ENCODE measurements at regions not wholly inside any gene's neighbourhood (a gene's known extent, or its start where the extent isn't known, plus 50 kb on each side); places are given as distances from the start of the nearest gene placed in this dataset.

GRCh38 chr6:71043902-71044301, 87.0 kb upstream of the B3GAT2 start:
- no peak for DNase-seq (ENCODE audit: low read depth)
- H3K36me3 ChIP-seq (ENCODE audit: control insufficient read depth, insufficient read depth, low read length), result no peaks in the 10 kb centered on the region
- no peaks in the 10 kb centered on the region for H3K27me3 ChIP-seq (ENCODE audit: control insufficient read depth, insufficient read depth, low read length)
- no peak overlapping the region for H3K4me3 ChIP-seq (ENCODE audit: low read depth, low read length)
- TF ChIP-seq, protein P1, sequence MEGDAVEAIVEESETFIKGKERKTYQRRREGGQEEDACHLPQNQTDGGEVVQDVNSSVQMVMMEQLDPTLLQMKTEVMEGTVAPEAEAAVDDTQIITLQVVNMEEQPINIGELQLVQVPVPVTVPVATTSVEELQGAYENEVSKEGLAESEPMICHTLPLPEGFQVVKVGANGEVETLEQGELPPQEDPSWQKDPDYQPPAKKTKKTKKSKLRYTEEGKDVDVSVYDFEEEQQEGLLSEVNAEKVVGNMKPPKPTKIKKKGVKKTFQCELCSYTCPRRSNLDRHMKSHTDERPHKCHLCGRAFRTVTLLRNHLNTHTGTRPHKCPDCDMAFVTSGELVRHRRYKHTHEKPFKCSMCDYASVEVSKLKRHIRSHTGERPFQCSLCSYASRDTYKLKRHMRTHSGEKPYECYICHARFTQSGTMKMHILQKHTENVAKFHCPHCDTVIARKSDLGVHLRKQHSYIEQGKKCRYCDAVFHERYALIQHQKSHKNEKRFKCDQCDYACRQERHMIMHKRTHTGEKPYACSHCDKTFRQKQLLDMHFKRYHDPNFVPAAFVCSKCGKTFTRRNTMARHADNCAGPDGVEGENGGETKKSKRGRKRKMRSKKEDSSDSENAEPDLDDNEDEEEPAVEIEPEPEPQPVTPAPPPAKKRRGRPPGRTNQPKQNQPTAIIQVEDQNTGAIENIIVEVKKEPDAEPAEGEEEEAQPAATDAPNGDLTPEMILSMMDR (IDR thresholded peaks at IDR 0.05; ENCODE audit: insufficient read depth, low read depth, low read length), result no peak
- POLR2A ChIA-PET, result no interaction called here
- CTCF ChIA-PET, result interaction anchor here (0.8 to 1.6 kb wide), 6 partner anchors 9 to 88 kb away, joined by 3 to 4 read pairs (median 3); no protein-coding TSS in a partner anchor

DNA sequence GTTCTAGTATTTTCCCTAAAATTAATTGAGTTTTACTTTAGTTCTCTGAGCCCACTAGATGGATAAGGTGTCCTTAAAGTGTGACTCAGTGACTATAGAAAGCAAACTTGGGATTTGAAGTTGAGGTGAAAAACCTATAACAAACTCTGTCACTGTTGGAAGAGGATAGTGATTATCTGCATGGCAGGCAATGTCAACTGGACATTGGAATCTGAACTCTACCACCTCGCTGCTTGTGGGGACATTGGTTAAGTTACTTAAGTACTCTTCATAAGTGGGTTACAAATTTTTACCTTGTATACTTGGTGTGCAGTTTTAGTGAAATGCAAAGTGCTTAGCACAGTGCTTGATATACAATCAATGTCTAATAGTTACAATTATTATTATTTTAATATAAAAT, 87.9 kb upstream of the B3GAT2 start:
- ChIA-PET CTCF (interaction anchor here (1.6 kb wide), 1 partner anchor 17 kb away, joined by 3 read pairs; no protein-coding TSS in a partner anchor), POLR2A (no interaction called here)
- TF ChIP-seq, protein P1 (IDR thresholded peaks at IDR 0.05; ENCODE audit: insufficient read depth, low read depth, low read length), result no peak
- H3K4me3 ChIP-seq (ENCODE audit: low read depth, low read length), result no peak overlapping the region
- H3K36me3 ChIP-seq (ENCODE audit: control insufficient read depth, insufficient read depth, low read length), result no peaks in the 10 kb centered on the region
- H3K27me3 ChIP-seq (ENCODE audit: control insufficient read depth, insufficient read depth, low read length), result no peaks in the 10 kb centered on the region
- DNase-seq (ENCODE audit: low read depth), result no peak

GRCh38 chr6:71045296-71045695, 88.4 kb upstream of the B3GAT2 start:
- Histone ChIP-seq H3K36me3 (ENCODE audit: control insufficient read depth, insufficient read depth, low read length) (no peaks in the 10 kb centered on the region), H3K27me3 (ENCODE audit: control insufficient read depth, insufficient read depth, low read length) (no peaks in the 10 kb centered on the region), H3K4me3 (ENCODE audit: low read depth, low read length) (no peak overlapping the region)
- ChIA-PET POLR2A (no interaction called here), CTCF (no interaction called here)
- TF ChIP-seq, protein P1 (IDR thresholded peaks at IDR 0.05; ENCODE audit: insufficient read depth, low read depth, low read length), result no peak
- DNase-seq (ENCODE audit: low read depth), result no peak

DNA sequence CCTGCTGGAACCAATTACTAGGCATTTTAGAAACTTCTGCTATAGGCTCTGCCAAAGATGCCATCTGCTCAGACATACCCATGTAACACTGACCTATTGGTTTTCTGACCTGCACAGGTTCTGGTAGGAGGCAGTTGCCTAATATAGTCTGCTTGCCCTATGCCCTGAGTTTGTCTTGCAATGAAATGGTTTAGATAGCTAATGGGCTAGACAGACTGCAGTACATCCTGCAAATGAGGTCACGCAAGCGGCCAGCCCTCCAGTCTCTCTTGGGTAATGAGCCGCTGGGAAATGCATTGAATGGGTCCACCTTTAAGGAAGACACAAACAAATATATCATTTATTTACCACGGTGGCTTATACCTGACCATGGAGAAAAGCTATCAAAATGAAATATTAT, 90.6 kb upstream of the B3GAT2 start:
- POLR2A ChIA-PET, result no interaction called here

DNA sequence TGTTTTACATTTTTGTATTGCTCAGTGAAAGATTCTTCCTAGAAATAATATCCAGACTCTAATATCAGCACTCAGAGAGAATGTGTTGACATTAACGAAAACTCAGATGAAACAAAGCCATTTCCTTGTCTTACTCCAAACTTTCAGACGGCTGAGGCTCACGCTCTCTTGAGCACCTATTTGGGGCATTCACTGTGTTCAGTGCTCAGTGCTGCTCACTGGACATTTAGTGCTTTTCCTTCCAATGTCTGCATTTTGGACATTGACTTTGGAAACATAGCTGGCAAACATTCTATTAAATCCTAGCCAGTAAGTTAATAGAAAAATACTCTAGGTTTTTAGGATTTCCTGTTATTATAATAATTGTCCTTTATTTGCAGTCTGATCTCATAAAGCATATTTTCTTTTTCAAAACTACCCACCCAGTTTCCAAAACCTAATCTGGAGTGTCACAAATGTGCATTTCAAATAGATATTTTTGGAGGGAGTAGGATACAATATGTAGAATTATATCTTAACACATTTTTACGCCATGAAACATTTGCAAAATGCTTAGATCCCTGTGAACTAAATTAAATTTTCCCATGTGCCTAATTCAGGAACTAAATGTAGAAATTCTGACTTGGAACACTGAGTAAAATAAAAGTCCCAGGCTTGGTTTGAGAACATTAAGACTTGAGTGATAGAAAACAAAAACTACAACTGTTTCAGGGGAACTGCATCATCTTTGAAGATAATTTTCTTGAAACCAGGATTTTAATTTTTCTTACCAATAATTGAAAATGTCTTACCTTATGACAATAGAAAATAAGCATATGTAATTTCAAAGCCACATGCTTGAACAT, 91.7 kb upstream of the B3GAT2 start:
- no peak for DNase-seq (ENCODE audit: low read depth)
- H3K4me3 ChIP-seq (ENCODE audit: low read depth, low read length), result no peak overlapping the region
- H3K27me3 ChIP-seq (ENCODE audit: control insufficient read depth, insufficient read depth, low read length), result no peaks in the 10 kb centered on the region
- no peaks in the 10 kb centered on the region for H3K36me3 ChIP-seq (ENCODE audit: control insufficient read depth, insufficient read depth, low read length)
- ChIA-PET CTCF (no interaction called here), POLR2A (no interaction called here)
- TF ChIP-seq, protein P1 (IDR thresholded peaks at IDR 0.05; ENCODE audit: insufficient read depth, low read depth, low read length), result no peak

More for the DNA sequence above, 90.6 kb upstream of the B3GAT2 start:
- DNase-seq (ENCODE audit: low read depth), result no peak
- CTCF ChIA-PET, result no interaction called here
- Histone ChIP-seq H3K4me3 (ENCODE audit: low read depth, low read length) (no peak overlapping the region), H3K27me3 (ENCODE audit: control insufficient read depth, insufficient read depth, low read length) (no peaks in the 10 kb centered on the region), H3K36me3 (ENCODE audit: control insufficient read depth, insufficient read depth, low read length) (no peaks in the 10 kb centered on the region)
- TF ChIP-seq, protein P1 (IDR thresholded peaks at IDR 0.05; ENCODE audit: insufficient read depth, low read depth, low read length), result no peak
